VCaP (cell line): ENCODE measurements at regions not wholly inside any gene's neighbourhood (a gene's known extent, or its start where the extent isn't known, plus 50 kb on each side); places are given as distances from the start of the nearest gene placed in this dataset.

Experiments
- H3K27ac ChIP-seq: fragments of 450-650 bp; 2 replicates; pipeline ENCODE4 v1.5.1; 2017
- TF ChIP-seq, protein P1 (sequence below): fragments of 450-650 bp; conservative IDR thresholded peaks from 2 replicates; pipeline ENCODE4 v1.5.1; 2017; ENCODE audit warnings: mild to moderate bottlenecking, moderate library complexity

DNA sequence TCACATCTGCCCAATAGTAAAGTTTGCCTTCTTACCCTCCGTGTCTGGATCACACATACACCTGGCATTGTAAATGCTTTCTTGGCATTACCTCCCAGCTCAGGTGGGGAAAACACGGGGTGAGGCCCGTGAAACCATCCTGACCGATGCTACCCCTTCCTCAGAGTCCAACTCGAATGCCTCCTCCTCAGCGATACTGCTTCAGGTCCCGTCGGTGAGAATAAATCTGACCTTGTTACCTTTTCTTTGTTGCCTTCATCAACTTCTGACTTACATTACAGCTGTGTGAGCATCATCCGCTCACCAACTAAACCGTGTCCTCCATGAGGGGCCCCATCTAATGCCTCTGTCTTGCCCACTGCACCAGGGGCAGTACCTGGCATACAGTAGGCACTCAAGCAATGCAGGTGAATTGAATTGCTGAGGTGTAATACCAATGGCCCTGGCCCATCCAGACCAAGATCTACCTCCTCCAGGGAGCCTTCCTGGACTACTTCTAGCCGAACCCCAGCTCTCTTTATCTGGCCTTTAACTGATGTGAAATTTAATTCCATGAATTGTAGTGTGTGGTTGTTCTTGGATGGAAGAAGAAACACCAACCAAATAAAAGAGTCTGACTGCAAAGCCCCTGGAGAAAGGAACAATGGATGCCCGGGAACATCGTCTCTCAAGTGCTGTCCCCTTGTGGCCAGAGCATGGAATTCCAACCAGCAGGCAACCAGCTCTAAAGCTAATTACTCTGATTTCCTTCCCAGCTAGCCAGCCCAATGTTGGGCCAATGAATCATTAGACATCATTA lies 141.5 kb downstream of the ANKRD60 start:
- H3K27ac ChIP-seq: peak overlapping the region; percentile 25; the same call in 1 of the 2 replicates
- TF ChIP-seq, protein P1, sequence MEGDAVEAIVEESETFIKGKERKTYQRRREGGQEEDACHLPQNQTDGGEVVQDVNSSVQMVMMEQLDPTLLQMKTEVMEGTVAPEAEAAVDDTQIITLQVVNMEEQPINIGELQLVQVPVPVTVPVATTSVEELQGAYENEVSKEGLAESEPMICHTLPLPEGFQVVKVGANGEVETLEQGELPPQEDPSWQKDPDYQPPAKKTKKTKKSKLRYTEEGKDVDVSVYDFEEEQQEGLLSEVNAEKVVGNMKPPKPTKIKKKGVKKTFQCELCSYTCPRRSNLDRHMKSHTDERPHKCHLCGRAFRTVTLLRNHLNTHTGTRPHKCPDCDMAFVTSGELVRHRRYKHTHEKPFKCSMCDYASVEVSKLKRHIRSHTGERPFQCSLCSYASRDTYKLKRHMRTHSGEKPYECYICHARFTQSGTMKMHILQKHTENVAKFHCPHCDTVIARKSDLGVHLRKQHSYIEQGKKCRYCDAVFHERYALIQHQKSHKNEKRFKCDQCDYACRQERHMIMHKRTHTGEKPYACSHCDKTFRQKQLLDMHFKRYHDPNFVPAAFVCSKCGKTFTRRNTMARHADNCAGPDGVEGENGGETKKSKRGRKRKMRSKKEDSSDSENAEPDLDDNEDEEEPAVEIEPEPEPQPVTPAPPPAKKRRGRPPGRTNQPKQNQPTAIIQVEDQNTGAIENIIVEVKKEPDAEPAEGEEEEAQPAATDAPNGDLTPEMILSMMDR: peak; percentile 98

GRCh38 chr20:58084966-58085365 lies 143.5 kb downstream of the ANKRD60 start:
- no peak overlapping the region; the same call in 1 of the 2 replicates for H3K27ac ChIP-seq
- TF ChIP-seq, protein P1: no peak

- TF ChIP-seq, protein P1: no peak
- no peak overlapping the region; the same call in 1 of the 2 replicates for H3K27ac ChIP-seq
Measured at GRCh38 chr20:58084566-58084965, 143.9 kb downstream of the ANKRD60 start.

DNA sequence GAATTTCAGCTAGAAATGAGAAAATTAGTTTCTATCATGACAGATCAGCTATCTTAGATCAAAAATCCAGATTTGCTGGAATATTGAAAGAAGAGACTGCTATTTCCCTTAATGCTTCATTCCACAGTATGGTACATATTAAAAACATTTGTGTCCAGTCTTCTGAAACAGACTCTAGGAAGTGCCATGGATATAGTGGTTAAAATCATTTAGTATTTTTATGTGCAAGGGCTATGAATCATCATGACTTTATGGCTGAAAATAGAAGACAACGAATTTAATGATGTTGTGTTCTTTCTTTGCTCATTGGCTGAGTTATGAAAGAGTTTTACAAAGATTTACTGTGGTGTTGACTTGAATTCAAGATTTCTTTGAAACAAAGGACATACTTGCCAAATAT lies 146.6 kb downstream of the ANKRD60 start:
- TF ChIP-seq, protein P1: no peak
- no peak overlapping the region for H3K27ac ChIP-seq

- TF ChIP-seq, protein P1: no peak
Measured at GRCh38 chr20:58078741-58079522, 149.5 kb downstream of the ANKRD60 start.

GRCh38 chr20:58077282-58077681 lies 151.2 kb downstream of the ANKRD60 start:
- H3K27ac ChIP-seq: no peak overlapping the region
- TF ChIP-seq, protein P1: no peak

More at GRCh38 chr20:58078741-58079522, 149.5 kb downstream of the ANKRD60 start:
- peak overlapping the region; percentile 5; the same call in 1 of the 2 replicates for H3K27ac ChIP-seq

- TF ChIP-seq, protein P1: no peak
Measured at GRCh38 chr20:58076405-58076804, 152.0 kb downstream of the ANKRD60 start.

More at GRCh38 chr20:58076405-58076804, 152.0 kb downstream of the ANKRD60 start:
- no peak overlapping the region; the same call in 1 of the 2 replicates for H3K27ac ChIP-seq
